ENCODE measurements at regions not wholly inside any gene's neighbourhood (a gene's known extent, or its start where the extent isn't known, plus 50 kb on each side); places are given as distances from the start of the nearest gene placed in this dataset.
"Not testable (repeated sequence)": the region's sequence is repeated elsewhere in the genome, so short reads cannot be mapped to it uniquely, and the experiment has no call there.

DNA sequence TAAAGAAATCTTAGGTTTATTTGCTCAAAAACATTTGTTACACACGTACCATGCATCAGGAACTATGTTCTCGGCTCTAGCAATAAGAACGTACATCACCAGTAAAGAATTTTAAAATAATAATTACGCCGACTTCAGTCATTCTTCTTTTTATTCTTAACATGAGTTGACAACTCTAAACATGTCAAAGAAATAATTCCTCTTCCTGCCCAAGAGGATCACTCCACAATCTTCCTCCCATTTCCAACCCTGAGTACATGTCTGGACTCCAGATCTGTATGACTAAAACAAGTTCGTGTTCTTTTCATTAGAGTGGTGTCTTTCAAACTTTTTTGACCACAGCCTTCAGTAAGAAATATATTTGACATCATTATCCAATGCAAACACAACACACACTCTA is 201.6 kb upstream of the GRIA3 start:
- intact Hi-C loops (cut with DNase I; ENCODE audit: low total_unique reads) = no loop called here
- no peak overlapping the region for H3K4me3 ChIP-seq
- no peak for TF ChIP-seq POLR2A (IDR thresholded peaks at IDR 0.05)
- no peak for TF ChIP-seq POLR2AphosphoS5 (IDR thresholded peaks at IDR 0.05)
- TF ChIP-seq, protein P1, sequence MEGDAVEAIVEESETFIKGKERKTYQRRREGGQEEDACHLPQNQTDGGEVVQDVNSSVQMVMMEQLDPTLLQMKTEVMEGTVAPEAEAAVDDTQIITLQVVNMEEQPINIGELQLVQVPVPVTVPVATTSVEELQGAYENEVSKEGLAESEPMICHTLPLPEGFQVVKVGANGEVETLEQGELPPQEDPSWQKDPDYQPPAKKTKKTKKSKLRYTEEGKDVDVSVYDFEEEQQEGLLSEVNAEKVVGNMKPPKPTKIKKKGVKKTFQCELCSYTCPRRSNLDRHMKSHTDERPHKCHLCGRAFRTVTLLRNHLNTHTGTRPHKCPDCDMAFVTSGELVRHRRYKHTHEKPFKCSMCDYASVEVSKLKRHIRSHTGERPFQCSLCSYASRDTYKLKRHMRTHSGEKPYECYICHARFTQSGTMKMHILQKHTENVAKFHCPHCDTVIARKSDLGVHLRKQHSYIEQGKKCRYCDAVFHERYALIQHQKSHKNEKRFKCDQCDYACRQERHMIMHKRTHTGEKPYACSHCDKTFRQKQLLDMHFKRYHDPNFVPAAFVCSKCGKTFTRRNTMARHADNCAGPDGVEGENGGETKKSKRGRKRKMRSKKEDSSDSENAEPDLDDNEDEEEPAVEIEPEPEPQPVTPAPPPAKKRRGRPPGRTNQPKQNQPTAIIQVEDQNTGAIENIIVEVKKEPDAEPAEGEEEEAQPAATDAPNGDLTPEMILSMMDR (IDR thresholded peaks at IDR 0.05) = no peak
- no peaks in the 10 kb centered on the region for H3K4me1 ChIP-seq
- no peaks in the 10 kb centered on the region for H3K36me3 ChIP-seq
- no peak overlapping the region for H3K27ac ChIP-seq
- no peaks in the 10 kb centered on the region for H3K27me3 ChIP-seq
- peaks cover 0 to 4% of the 10 kb centered on the region in 2 donors for H3K9me3 ChIP-seq
- no peak for DNase-seq (ENCODE audit: low spot score in 2 of 2)

DNA sequence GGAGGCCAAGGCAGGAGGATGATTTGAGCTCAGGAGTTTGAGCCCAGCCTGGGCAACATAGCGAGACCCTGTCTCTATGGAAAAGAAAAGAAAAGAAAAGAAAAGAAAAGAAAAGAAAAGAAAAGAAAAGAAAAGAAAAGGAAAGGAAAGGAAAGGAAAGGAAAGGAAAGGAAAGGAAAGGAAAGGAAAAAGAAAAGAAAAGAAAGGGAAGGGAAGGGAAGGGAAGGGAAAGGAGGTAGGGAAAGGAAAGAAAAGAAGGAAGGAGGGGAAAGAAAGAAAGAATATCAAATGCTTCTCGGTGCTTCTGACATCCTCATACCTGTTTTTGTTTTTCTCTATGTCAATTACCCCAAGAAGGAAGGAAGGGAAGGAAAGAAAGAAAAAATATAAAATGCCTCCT is 181.2 kb upstream of the GRIA3 start:
- H3K27ac ChIP-seq; intact Hi-C loops (cut with DNase I; ENCODE audit: low total_unique reads); H3K9me3 ChIP-seq; H3K36me3 ChIP-seq; H3K4me3 ChIP-seq; DNase-seq (ENCODE audit: low spot score in 2 of 2); H3K4me1 ChIP-seq; H3K27me3 ChIP-seq: not testable (repeated sequence)

DNA sequence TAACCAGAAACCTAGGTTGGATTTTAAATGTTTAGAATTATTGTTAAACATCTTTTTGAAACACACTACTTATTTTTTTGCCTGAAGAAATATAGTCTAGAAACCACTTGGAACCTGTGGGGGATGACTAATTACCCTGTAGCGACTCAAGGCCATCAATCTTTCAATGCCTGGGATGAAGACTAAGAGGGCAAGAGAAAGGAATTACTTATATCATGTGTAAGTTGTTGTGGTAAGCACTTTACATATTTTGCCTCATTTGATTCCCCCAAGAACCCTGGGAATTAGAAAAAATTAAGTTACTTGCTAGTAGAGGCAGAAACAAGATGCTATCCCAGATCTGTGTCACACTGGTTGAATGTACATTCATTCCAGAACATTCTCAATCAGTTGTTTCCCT is 170.9 kb upstream of the GRIA3 start:
- no peak overlapping the region for H3K27ac ChIP-seq
- TF ChIP-seq POLR2A (IDR thresholded peaks at IDR 0.05) (no peak), POLR2AphosphoS5 (IDR thresholded peaks at IDR 0.05) (no peak)
- TF ChIP-seq, protein P1 (IDR thresholded peaks at IDR 0.05) = no peak
- no peaks in the 10 kb centered on the region for H3K36me3 ChIP-seq
- intact Hi-C loops (cut with DNase I; ENCODE audit: low total_unique reads) = no loop called here
- H3K9me3 ChIP-seq = no peaks in the 10 kb centered on the region
- H3K27me3 ChIP-seq = no peaks in the 10 kb centered on the region
- no peak for DNase-seq (ENCODE audit: low spot score in 2 of 2)
- no peak overlapping the region for H3K4me3 ChIP-seq
- no peaks in the 10 kb centered on the region for H3K4me1 ChIP-seq

DNA sequence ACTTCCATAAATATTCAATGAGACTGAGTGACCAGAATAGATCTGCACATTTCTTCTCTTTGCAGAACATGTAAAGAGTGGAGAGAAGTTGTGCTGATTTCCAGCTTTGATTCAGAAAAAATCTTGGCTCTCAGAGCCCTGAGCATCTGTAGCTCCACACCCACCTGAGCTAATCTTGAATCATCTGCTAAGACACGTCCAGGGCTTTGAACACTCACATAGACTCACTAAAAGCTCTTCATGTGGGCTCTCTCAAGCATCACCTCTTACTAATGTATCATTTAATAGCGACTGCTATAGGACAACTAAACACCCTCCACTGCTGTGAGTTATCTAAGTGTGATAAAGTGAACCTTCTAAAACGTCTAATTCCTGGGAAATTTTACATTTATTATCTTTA is 147.7 kb upstream of the GRIA3 start:
- no peak overlapping the region for H3K27ac ChIP-seq
- no peak overlapping the region for H3K4me3 ChIP-seq
- no peaks in the 10 kb centered on the region for H3K4me1 ChIP-seq
- H3K9me3 ChIP-seq = no peaks in the 10 kb centered on the region
- DNase-seq (ENCODE audit: low spot score in 2 of 2) = no peak
- no peaks in the 10 kb centered on the region for H3K27me3 ChIP-seq
- no peaks in the 10 kb centered on the region for H3K36me3 ChIP-seq
- intact Hi-C loops (cut with DNase I; ENCODE audit: low total_unique reads) = no loop called here
- TF ChIP-seq, protein P1 (IDR thresholded peaks at IDR 0.05) = no peak
- TF ChIP-seq POLR2A (IDR thresholded peaks at IDR 0.05) (no peak), POLR2AphosphoS5 (IDR thresholded peaks at IDR 0.05) (no peak)

DNA sequence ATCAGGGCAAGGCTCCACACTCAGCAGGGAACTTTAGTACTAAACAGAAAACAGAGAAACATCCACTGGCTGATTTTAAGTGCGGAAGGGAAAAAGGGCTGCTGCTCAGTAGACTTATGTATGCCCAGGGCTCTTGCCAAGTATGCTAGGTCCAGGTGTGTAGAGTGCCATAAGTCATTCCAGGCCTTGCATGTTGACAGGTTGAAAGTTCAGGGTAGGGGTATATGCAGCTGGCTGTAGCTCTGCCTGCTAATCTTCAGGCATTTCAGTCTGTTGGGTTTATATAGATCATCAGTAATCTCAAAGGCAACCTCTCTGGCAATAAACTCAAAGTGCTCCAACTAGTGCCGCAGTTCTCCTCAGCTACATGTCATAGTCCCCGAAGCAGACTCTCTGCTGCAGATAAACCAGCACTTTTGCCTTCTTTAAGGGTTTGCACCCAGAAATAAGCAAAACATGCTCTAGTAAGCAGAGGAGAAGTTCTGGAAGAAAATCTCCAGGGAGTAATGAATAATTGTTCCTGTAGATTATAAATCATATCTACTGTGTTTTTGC is 134.9 kb upstream of the GRIA3 start:
- no peak for DNase-seq (ENCODE audit: low spot score in 2 of 2)
- H3K4me1 ChIP-seq = no peaks in the 10 kb centered on the region
- H3K36me3 ChIP-seq = no peaks in the 10 kb centered on the region
- H3K4me3 ChIP-seq = no peak overlapping the region
- intact Hi-C loops (cut with DNase I; ENCODE audit: low total_unique reads) = no loop called here
- H3K27ac ChIP-seq = no peak overlapping the region
- TF ChIP-seq POLR2A (IDR thresholded peaks at IDR 0.05) = no peak
- TF ChIP-seq POLR2AphosphoS5 (IDR thresholded peaks at IDR 0.05) = no peak
- TF ChIP-seq, protein P1 (IDR thresholded peaks at IDR 0.05) = no peak
- H3K9me3 ChIP-seq = no peaks in the 10 kb centered on the region
- H3K27me3 ChIP-seq = no peaks in the 10 kb centered on the region

DNA sequence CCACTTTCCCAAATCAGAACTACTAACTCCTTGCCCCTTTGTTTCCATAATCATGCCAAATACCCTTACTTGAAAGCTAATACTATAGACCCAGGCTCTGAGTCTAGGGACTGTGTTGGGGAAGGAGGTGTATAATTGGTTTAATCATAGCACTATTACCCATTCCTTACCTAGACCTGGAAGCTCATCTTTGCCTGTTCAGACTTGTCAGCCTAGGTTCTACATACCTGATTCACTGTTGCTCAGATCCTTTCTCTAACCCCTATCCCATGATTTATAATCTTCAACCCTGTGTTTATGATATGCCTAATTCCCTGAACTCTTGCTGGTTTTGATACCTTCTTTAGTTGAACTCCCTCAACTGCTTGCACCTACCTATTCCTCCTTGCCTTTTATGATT is 123.1 kb upstream of the GRIA3 start:
- no peak overlapping the region for H3K27ac ChIP-seq
- no peaks in the 10 kb centered on the region for H3K27me3 ChIP-seq
- H3K36me3 ChIP-seq = no peaks in the 10 kb centered on the region
- DNase-seq (ENCODE audit: low spot score in 2 of 2) = no peak
- TF ChIP-seq, protein P1 (IDR thresholded peaks at IDR 0.05) = no peak
- intact Hi-C loops (cut with DNase I; ENCODE audit: low total_unique reads) = no loop called here
- no peak overlapping the region for H3K4me3 ChIP-seq
- no peaks in the 10 kb centered on the region for H3K4me1 ChIP-seq
- no peaks in the 10 kb centered on the region for H3K9me3 ChIP-seq
